ENCODE measurements at regions not wholly inside any gene's neighbourhood (a gene's known extent, or its start where the extent isn't known, plus 50 kb on each side); places are given as distances from the start of the nearest gene placed in this dataset.

GRCh38 chr4:111793433-111794091 is 351.7 kb upstream of the FAM241A start:
- no peak for DNase-seq (ENCODE audit: low read depth in 2 of 2)

DNA sequence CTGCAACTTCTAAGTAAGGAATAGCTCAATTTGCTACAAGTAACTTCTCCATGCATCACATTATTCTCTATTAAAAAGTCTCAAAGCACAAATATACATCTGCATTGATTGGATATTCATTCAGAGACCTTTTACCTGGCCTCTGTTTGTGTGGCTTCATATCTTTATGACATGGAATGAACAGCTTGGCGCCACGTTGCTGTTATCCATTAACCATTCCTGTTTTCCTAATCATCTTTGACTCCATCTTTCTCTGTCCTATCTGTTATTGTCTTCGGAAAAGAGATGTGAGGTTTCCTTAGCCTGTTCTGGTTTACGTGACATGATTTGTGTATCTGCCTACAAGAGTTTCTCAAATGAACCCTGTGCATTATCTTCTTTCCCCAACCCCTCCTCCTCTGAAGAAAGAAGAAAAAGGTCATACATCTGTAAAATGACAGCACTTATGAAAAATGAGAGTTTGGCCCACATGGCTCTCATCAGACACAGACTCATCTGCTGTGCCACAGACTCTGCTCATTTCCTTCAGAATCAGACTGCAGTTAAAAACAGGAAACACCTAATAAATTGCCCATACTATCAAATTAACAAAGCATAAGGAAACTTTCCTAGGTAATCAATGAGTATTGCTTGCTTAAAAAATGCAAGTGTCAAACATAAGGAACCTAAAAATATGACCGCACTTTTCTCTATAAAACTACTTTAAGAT is 347.6 kb upstream of the FAM241A start:
- no peak for DNase-seq (ENCODE audit: low read depth in 2 of 2)

DNA sequence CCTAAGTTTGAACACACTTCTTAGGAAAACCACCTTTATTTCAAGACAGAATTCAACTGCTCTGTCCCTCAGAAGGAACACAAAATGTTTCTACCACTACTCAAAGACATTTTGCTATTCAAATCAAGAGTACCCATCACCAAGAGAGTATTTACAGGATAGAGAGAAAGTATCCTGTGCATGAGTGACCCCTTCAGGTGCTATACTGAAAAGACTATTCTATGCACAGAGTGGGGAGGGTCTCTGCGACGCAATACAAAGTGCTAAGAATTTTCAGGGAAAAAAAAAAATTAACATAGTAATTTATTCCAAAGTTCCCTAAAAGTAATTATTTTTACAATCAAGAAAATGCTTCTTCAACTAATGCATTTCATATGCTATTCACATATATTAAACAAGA is 346.4 kb upstream of the FAM241A start:
- no peak for DNase-seq (ENCODE audit: low read depth in 2 of 2)

GRCh38 chr4:111800551-111800950 is 344.7 kb upstream of the FAM241A start:
- DNase-seq (ENCODE audit: low read depth in 2 of 2): no peak

GRCh38 chr4:111802191-111802590 is 343.1 kb upstream of the FAM241A start:
- DNase-seq (ENCODE audit: low read depth in 2 of 2): no peak

- no peak for DNase-seq (ENCODE audit: low read depth in 2 of 2)
Observed at GRCh38 chr4:111806331-111806730, 338.9 kb upstream of the FAM241A start.

DNA sequence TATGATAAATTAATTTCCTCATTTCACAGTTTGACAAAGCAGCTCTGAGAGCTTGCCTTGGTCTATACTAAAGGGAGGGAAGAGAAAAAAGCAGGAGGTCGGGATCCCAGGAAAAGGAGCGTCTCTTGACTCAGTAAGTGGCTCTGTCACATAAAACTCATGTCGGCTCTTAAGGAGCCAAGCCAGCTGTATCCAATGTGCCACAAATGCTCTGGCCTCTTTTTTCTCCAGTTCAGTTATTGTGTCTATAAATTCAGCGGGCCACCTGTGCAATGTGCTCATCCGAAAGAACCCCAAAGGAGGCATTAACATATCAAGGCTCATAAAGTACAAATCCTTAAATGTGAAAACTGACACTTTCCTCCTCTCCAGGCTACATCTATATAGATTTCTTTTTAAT is 337.7 kb upstream of the FAM241A start:
- DNase-seq (ENCODE audit: low read depth in 2 of 2): no peak

DNA sequence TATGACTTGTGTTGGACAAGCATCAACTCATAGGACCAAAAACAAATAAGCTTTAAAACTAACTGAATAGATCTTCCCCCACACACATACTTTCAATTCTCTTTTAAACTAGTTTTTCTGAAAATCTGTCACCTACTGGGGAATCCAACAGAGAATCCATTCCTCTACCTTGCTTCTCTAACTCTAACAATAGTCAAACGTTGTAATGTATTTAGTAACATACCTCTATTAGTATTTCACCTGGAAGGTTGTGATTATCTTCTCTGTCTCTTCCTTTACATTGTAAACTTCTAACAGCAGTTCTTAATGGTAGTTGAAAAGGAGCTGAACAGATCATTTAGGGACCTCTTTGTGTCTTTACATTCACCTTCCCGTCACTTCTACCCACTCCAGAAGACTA is 337.1 kb upstream of the FAM241A start:
- no peak for DNase-seq (ENCODE audit: low read depth in 2 of 2)

- DNase-seq (ENCODE audit: low read depth in 2 of 2): no peak
Observed at GRCh38 chr4:111811661-111812060, 333.6 kb upstream of the FAM241A start.

DNA sequence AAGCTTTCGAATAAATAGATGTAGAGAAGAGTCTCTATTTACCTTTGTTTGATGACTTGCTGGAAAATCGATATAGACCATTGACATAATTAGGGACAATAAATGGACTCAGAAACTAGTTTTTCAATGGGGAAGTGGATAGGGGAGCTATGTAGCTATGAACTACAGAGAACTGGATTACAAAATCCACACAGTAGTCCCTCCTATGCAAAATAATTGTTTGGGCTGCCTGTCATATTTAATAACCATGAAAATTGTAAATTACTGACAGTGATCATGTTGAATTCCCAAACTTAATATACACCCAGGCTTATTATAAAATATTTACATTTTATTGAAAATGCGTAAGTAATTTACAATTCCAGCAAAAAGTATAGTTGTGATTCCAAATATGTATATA is 333.1 kb upstream of the FAM241A start:
- no peak for DNase-seq (ENCODE audit: low read depth in 2 of 2)

DNA sequence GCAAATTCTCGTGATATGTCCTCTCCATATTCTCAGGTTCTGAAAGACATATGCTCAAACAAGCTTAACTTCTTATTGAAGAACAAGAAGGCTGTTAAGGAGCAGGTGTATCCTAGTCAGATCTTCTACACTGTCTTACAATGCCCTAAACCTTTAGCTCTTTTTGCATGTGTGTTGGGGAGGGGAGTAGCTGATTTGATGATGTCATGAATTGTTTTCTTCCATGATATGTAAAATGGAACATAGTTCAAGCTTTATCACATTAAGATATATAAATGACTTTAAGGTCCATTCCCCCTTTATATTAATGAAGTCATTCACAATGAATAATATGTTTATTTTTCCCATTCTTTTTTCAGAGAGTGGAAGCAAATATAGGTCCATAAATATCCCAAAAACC is 332.5 kb upstream of the FAM241A start:
- no peak for DNase-seq (ENCODE audit: low read depth in 2 of 2)

DNA sequence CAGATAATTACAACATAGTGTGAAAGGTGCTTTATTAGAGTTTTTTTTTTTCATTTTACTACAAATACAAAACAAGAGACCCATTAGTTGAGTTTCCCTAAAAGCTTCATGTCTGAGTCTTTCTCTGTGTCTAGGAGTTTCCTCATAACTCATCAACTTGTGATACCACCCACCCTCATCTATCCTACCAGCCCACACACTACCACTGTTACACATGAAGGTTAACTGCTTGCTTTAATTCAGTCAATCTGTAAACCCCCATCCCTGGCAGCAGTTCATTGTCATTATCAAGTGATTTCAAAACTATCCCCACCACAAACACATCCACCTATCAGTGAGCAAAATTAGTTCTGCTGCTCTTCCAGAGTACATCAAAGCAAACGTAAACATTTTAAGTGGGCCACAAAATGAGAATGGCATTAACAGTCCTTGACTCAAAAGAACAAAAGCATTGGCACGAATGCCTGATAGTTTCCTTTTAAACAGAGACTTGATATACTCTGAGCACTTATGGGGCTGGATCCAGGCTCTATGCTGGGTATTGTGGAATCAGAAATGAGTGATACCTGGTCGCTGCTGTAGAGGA is 331.6 kb upstream of the FAM241A start:
- DNase-seq (ENCODE audit: low read depth in 2 of 2): no peak

GRCh38 chr4:111814961-111815360 is 330.3 kb upstream of the FAM241A start:
- DNase-seq (ENCODE audit: low read depth in 2 of 2): no peak

- no peak for DNase-seq (ENCODE audit: low read depth in 2 of 2)
Observed at GRCh38 chr4:111821342-111821741, 323.9 kb upstream of the FAM241A start.

DNA sequence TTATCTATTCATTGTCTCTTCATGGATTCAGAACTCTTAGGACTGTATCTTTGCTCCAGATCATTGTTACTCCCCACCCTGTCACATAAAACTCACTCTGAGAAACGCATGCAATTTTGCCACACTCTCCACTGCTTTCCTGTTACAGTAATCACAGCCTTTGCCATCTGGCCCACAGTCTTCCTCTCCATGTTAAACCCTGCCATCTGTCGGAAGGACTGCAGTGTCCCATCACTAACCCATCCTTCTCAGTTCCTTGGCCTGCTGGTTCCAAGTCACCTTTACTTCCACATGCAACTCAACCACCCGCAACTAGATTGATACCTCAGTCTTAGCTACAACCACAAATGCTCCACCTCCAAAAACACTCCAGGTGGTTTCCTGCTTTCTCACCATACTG is 308.7 kb upstream of the FAM241A start:
- no peak for DNase-seq (ENCODE audit: low read depth in 2 of 2)

DNA sequence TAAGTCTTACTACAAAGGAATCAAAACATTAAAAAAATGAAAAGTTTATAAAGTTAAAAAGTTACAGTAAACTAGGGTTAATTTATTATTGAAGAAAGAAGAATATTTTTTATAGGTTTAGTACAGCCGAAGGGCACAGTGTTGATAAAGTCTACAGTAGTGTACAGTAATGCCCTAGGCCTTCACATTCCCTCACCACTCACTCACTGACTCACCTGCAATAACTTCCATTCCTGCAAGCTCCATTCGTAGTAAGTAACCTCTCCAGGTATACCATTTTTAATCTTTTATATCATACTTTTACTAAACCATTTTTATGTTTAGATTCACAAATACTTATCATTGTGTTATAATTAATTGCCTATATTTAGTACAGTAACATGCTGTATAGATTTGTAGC is 307.5 kb upstream of the FAM241A start:
- no peak for DNase-seq (ENCODE audit: low read depth in 2 of 2)

DNA sequence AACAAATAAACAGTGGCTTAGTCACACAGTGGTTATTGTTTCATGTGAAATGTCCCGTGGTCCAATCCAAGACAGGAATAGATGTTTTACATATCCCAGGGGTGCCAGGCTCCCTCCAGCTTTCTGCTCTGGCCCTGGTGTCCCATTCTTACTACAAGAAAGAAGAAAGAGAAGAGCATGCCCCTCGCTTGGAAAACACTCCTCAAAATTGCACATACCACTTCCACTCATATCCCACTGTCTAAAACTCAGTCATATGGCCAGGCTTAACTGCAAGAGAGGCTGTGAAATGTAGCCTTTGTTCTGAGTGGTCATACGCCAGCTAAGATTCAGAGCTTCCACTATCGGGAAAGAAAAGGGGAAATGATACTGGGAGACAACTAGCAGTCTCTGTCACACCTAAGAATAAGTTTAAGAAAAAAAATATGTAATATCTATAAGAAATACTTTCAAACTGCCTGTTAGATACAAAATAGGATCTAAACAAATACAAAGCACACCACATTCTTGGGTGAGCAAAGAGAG is 306.8 kb upstream of the FAM241A start:
- no peak for DNase-seq (ENCODE audit: low read depth in 2 of 2)

DNA sequence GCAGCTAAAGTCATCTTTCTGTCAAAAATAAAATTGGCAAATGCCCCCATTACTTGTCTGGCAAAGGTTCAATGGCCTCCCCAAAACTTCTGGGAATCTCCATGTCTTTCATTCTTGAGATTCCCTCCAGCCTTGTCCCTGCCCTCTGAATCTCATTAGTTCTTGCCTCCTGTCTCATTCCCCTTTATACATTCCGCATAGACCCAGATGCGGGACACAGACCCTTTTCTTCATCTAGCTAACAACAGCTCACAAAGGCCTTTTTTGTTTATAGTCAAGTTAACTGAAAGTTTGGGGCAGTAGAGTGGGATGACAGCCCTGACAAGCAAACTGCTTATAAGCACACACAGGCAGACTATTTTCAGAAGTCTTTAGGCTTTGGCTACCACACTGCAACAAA is 306.1 kb upstream of the FAM241A start:
- no peak for DNase-seq (ENCODE audit: low read depth in 2 of 2)

- no peak for DNase-seq (ENCODE audit: low read depth in 2 of 2)
Observed at GRCh38 chr4:111842336-111842735, 302.9 kb upstream of the FAM241A start.

DNA sequence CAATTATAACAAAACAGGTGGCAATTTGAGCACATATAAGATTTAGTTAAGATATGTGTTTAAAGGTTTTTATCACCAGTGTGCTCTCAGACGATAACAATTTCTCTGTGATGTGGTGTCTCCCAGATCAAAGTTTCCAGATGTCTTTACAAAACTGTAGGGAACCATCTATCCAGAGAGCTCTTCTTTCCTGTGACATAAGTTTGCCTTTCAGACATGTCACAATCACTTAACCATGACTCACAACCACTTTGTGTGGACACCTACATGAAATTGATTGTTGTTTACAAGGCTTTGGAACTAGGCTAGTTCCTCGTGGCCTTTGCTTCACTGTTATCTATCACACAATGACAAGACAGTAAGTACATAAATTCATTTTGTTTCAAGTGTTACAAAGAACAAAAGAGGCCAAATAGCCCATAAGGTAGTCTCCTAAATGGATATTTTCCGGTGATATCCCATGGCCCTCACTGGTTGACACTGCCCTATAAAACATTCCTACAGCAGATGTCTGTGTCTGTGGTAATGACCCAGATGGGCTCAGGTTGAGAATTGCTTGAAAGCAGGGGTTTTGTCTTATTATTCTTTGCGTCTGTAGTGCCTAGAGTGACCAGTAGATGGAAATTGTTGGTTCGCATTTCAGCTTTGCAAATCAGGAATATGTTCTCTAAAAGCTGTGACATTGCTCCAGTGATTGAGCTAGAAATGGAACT is 297.8 kb upstream of the FAM241A start:
- no peak for DNase-seq (ENCODE audit: low read depth in 2 of 2)

DNA sequence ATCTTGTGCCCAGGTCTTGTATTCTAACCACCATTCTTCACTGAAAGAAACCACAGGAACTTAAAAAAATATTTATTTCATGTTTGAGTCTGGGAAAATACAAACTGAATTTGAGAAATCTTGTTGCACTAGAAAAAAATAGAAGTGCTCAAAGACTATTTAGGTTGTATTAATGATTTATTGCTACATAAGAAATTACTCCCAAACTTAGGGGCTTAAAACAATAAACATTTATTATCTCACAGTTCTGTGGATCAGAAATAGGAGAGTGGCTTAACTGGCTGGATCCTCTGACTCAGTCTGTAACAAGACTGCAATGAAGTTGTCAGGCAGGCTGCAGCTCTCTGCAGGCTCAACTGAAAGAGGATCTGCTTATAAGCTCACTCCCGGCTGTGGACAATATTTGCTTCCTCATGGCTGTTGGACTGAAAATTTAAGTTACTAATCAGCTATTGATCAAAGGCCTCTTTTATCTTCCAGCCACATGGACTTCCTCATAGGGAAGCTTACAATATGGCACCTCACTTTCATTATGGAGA is 295.4 kb upstream of the FAM241A start:
- no peak for DNase-seq (ENCODE audit: low read depth in 2 of 2)

- no peak for DNase-seq (ENCODE audit: low read depth in 2 of 2)
Observed at GRCh38 chr4:111854494-111855087, 290.7 kb upstream of the FAM241A start.

All from stimulated activated CD4-positive, alpha-beta T cell treated with anti-CD3 and anti-CD28 coated beads, Interleukin-15, amount 100 ng/mL, for 48 hours (primary cell).